Thyroid gland (tissue), 4 donors: ENCODE measurements at regions not wholly inside any gene's neighbourhood (a gene's known extent, or its start where the extent isn't known, plus 50 kb on each side); places are given as distances from the start of the nearest gene placed in this dataset.
A peak's percentile ranks its signal among the peaks of the same experiment; 100 is the strongest.

ENCODE experiments used
- DNase-seq, 2 donors: peaks; one replicate each; pipeline ENCODE4 v3.0.0-alpha.2; 2019
- H3K27ac ChIP-seq, 3 donors: fragments of 200-600 bp; sonication (generic); 1 replicate in 2 of 3; 2 replicates in 1 of 3; pipeline ENCODE4 v1.5.1; 2016 to 2019; ENCODE audit warnings: mild to moderate bottlenecking in 1 of 3, moderate library complexity in 1 of 3
- H3K27me3 ChIP-seq: fragments of 200-600 bp; sonication (generic); one replicate; pipeline ENCODE4 v1.5.1; 2019
- H3K36me3 ChIP-seq, 2 donors: fragments of 200-600 bp; sonication (generic); one replicate each; pipeline ENCODE4 v1.5.1; 2016 to 2019
- H3K4me1 ChIP-seq, 2 donors: fragments of 200-600 bp; sonication (generic); one replicate each; pipeline ENCODE4 v1.5.1; 2017 to 2019
- H3K4me3 ChIP-seq, 3 donors: fragments of 200-600 bp; sonication (generic); replicated peaks in 1 of 3; 1 replicate in 2 of 3; 2 replicates in 1 of 3; pipeline ENCODE4 v1.5.1; 2016; ENCODE audit warnings: mild to moderate bottlenecking in 1 of 3
- H3K9me3 ChIP-seq: fragments of 200-600 bp; sonication (generic); one replicate; pipeline ENCODE4 v1.5.1; 2017
- CTCF ChIP-seq, 6 experiments: fragments of 200-600 bp in 3 of 6; fragments of 450-650 bp in 3 of 6; sonication (generic) in 3 of 6; IDR thresholded peaks; one replicate each; pipeline ENCODE4 v1.5.1; 2016 to 2019; ENCODE audit warnings: antibody characterized with exemption in 6 of 6, mild to moderate bottlenecking in 2 of 6, inconsistent platforms in 1 of 6, moderate library complexity in 1 of 6
- POLR2A ChIP-seq, 2 donors: fragments of 450-650 bp; IDR thresholded peaks; one replicate each; pipeline ENCODE4 v1.6.1; 2017; ENCODE audit warnings: antibody characterized with exemption in 2 of 2, mild to moderate bottlenecking in 2 of 2, moderate library complexity in 1 of 2
- WGBS, 2 donors: methylation state at CpG; one replicate each; pipeline ENCODE4 v1.1.5; 2017; 5-methylcytosine and 5-hydroxymethylcytosine counted together
- intact Hi-C: fragments of 100-400 bp; cut with DNase I; formaldehyde crosslinking; loops from one replicate; pipeline ENCODE4 v1.15.1; 2023

- intact Hi-C loops, result no loop called here
- Histone ChIP-seq H3K4me1 (peaks cover 4 to 6% of the 10 kb centered on the region in 2 donors), H3K4me3 (no peak overlapping the region), H3K36me3 (no peaks in the 10 kb centered on the region), H3K27ac (no peak overlapping the region), H3K9me3 (no peaks in the 10 kb centered on the region), H3K27me3 (no peaks in the 10 kb centered on the region)
- TF ChIP-seq POLR2A (IDR thresholded peaks at IDR 0.05) (no peak), CTCF (IDR thresholded peaks at IDR 0.05) (no peak)
- DNase-seq, result no peak
- 97 to 100% methylated on average over 1 of the region's 1 CpG for WGBS, 2 donors
Measured at GRCh38 chr6:163670336-163670735, 255.8 kb downstream of the QKI start.

GRCh38 chr6:163668061-163668426, 253.5 kb downstream of the QKI start:
- Histone ChIP-seq H3K36me3 (no peaks in the 10 kb centered on the region), H3K27me3 (no peaks in the 10 kb centered on the region), H3K9me3 (no peaks in the 10 kb centered on the region), H3K4me3 (no peak overlapping the region), H3K4me1 (peaks cover 4 to 6% of the 10 kb centered on the region in 2 donors), H3K27ac (no peak overlapping the region)
- intact Hi-C loops, result no loop called here
- TF ChIP-seq POLR2A (IDR thresholded peaks at IDR 0.05) (no peak), CTCF (IDR thresholded peaks at IDR 0.05) (no peak)
- 71 to 80% methylated on average over 4 of the region's 4 CpGs for WGBS, 2 donors
- DNase-seq, result no peak

GRCh38 chr6:163667372-163668060, 253.0 kb downstream of the QKI start:
- intact Hi-C loops, result no loop called here
- no peak for TF ChIP-seq POLR2A (IDR thresholded peaks at IDR 0.05)
- no peaks in the 10 kb centered on the region for H3K36me3 ChIP-seq
- peak in 1 of 2 donors; percentile 6 for DNase-seq
- WGBS, 2 donors, result 73 to 76% methylated on average over 13 of the region's 13 CpGs
- H3K27me3 ChIP-seq, result no peaks in the 10 kb centered on the region
- H3K9me3 ChIP-seq, result no peaks in the 10 kb centered on the region
- no peak overlapping the region for H3K4me3 ChIP-seq
- no peak overlapping the region for H3K27ac ChIP-seq
- peaks cover 4 to 6% of the 10 kb centered on the region in 2 donors for H3K4me1 ChIP-seq

GRCh38 chr6:163665464-163665863, 250.9 kb downstream of the QKI start:
- no peaks in the 10 kb centered on the region for H3K27me3 ChIP-seq
- intact Hi-C loops, result no loop called here
- 100% methylated on average over 1 of the region's 1 CpG for WGBS, 2 donors
- no peaks in the 10 kb centered on the region for H3K36me3 ChIP-seq
- peaks cover 4 to 6% of the 10 kb centered on the region in 2 donors for H3K4me1 ChIP-seq
- no peak for TF ChIP-seq POLR2A (IDR thresholded peaks at IDR 0.05)
- no peak for TF ChIP-seq CTCF (IDR thresholded peaks at IDR 0.05)
- no peak overlapping the region for H3K4me3 ChIP-seq
- no peaks in the 10 kb centered on the region for H3K9me3 ChIP-seq
- DNase-seq, result no peak
- no peak overlapping the region for H3K27ac ChIP-seq

- no peaks in the 10 kb centered on the region for H3K36me3 ChIP-seq
- H3K4me3 ChIP-seq, result no peak overlapping the region
- no peak overlapping the region for H3K27ac ChIP-seq
- WGBS, 2 donors, result 82% methylated on average over 7 of the region's 7 CpGs
- H3K9me3 ChIP-seq, result no peaks in the 10 kb centered on the region
- intact Hi-C loops, result no loop called here
- TF ChIP-seq POLR2A (IDR thresholded peaks at IDR 0.05) (no peak), CTCF (IDR thresholded peaks at IDR 0.05) (no peak)
- H3K4me1 ChIP-seq, result peaks cover 0 to 4% of the 10 kb centered on the region in 2 donors
- no peak for DNase-seq
- no peaks in the 10 kb centered on the region for H3K27me3 ChIP-seq
Measured at GRCh38 chr6:163663575-163663974, 249.1 kb downstream of the QKI start.
